Prostate gland (tissue), 2 donors: ENCODE measurements at regions not wholly inside any gene's neighbourhood (a gene's known extent, or its start where the extent isn't known, plus 50 kb on each side); places are given as distances from the start of the nearest gene placed in this dataset.

Source experiments
- DNase-seq: peaks from one replicate; pipeline ENCODE4 v3.0.0-alpha.2; 2019; ENCODE audit warnings: low spot score
- H3K27ac ChIP-seq, 2 donors: fragments of 200-600 bp; sonication (generic); 2 replicates each; pipeline ENCODE4 v1.5.1; 2017 to 2019
- H3K27me3 ChIP-seq: fragments of 200-600 bp; sonication (generic); replicated peaks from 2 replicates; pipeline ENCODE4 v1.5.1; 2019; ENCODE audit not compliant: insufficient read depth
- H3K36me3 ChIP-seq, 2 donors: fragments of 200-600 bp; sonication (generic); 1 replicate in 1 of 2; 2 replicates in 1 of 2; pipeline versions ENCODE4 v1.5.1 to v1.8.1; 2017 to 2019
- H3K4me1 ChIP-seq: fragments of 200-600 bp; sonication (generic); replicated peaks from 2 replicates; pipeline ENCODE4 v1.5.1; 2019
- H3K4me3 ChIP-seq, 2 donors: fragments of 200-600 bp; sonication (generic); 2 replicates each; pipeline ENCODE4 v1.5.1; 2017 to 2019
- H3K9me3 ChIP-seq: fragments of 200-600 bp; sonication (generic); 2 replicates; pipeline ENCODE4 v1.5.1; 2017
- POLR2A ChIP-seq: fragments of 450-650 bp; IDR thresholded peaks from one replicate; pipeline ENCODE4 v1.6.1; 2016; ENCODE audit warnings: antibody characterized with exemption, mild to moderate bottlenecking
- POLR2AphosphoS5 ChIP-seq: sonication (generic); formaldehyde crosslinking; IDR thresholded peaks from one replicate; pipeline ENCODE4 v1.6.1; 2017; ENCODE audit warnings: antibody characterized with exemption
- WGBS: methylation state at CpG from one replicate; pipeline ENCODE4 v1.1.5; 2018; 5-methylcytosine and 5-hydroxymethylcytosine counted together
- intact Hi-C: fragments of 100-400 bp; cut with DNase I; formaldehyde crosslinking; loops from one replicate; pipeline ENCODE4 v1.14.2; 2022
- TF ChIP-seq, protein P1 (sequence below), 4 experiments: fragments of 200-600 bp in 2 of 4; fragments of 450-650 bp in 2 of 4; sonication (generic) in 2 of 4; IDR thresholded peaks; 1 replicate in 3 of 4; 2 replicates in 1 of 4; pipeline ENCODE4 v1.5.1; 2016 to 2019; ENCODE audit warnings: antibody characterized with exemption in 4 of 4, mild to moderate bottlenecking in 2 of 4, moderate library complexity in 2 of 4

DNA sequence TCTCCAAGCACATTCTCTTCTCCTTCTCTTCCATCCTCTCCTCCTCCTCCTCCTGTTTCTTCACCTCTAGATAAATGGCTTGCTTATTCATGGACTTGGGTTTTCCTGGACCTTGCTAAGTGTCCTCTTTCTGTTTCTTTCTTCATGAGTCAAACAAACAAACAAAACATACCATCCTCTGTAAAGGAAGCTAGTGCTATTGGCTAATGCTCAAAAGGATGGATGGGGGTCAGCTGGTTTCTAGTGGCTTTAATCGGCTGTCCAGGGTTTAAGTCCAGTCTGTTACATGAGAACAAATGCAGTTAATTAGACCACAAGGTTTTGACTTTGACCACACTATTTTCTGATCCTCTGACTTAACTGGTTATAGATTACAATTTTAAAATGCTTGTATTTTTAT, 83.8 kb upstream of the TSPAN2 start:
- TF ChIP-seq, protein P1, sequence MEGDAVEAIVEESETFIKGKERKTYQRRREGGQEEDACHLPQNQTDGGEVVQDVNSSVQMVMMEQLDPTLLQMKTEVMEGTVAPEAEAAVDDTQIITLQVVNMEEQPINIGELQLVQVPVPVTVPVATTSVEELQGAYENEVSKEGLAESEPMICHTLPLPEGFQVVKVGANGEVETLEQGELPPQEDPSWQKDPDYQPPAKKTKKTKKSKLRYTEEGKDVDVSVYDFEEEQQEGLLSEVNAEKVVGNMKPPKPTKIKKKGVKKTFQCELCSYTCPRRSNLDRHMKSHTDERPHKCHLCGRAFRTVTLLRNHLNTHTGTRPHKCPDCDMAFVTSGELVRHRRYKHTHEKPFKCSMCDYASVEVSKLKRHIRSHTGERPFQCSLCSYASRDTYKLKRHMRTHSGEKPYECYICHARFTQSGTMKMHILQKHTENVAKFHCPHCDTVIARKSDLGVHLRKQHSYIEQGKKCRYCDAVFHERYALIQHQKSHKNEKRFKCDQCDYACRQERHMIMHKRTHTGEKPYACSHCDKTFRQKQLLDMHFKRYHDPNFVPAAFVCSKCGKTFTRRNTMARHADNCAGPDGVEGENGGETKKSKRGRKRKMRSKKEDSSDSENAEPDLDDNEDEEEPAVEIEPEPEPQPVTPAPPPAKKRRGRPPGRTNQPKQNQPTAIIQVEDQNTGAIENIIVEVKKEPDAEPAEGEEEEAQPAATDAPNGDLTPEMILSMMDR (IDR thresholded peaks at IDR 0.05), result no peak
- no peak for TF ChIP-seq POLR2A
- no peak for TF ChIP-seq POLR2AphosphoS5
- Histone ChIP-seq H3K27ac (no peak overlapping the region), H3K27me3 (no peaks in the 10 kb centered on the region), H3K4me3 (no peak overlapping the region), H3K4me1 (no peaks in the 10 kb centered on the region), H3K9me3 (no peaks in the 10 kb centered on the region), H3K36me3 (no peaks in the 10 kb centered on the region)
- 89% methylated on average over 1 of the region's 1 CpG for WGBS
- DNase-seq, result no peak
- intact Hi-C loops, result no loop called here

DNA sequence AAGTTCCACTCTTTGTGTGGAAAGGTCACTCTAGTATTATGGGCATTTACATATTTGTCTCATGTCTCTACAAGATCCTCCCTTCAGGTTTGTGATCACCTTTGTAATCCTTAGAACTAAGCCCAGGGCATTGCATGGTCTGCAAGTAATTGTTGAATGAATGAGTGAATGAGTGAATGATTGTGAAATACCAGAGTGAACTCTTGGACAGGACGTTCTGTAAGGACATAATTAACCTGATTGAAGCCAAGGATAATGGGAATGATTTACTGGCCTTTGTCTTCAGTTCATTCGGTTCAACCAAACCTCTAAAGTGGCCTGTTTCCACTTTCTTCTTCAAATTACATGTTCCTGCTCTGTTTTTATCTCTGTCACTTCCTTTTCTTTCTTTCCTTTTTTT, 83.0 kb upstream of the TSPAN2 start:
- Histone ChIP-seq H3K4me3 (no peak overlapping the region), H3K36me3 (no peaks in the 10 kb centered on the region), H3K27ac (no peak overlapping the region), H3K27me3 (no peaks in the 10 kb centered on the region), H3K4me1 (no peaks in the 10 kb centered on the region), H3K9me3 (no peaks in the 10 kb centered on the region)
- DNase-seq, result no peak
- intact Hi-C loops, result no loop called here
- WGBS, result 36% methylated on average over 2 of the region's 2 CpGs
- TF ChIP-seq, protein P1 (IDR thresholded peaks at IDR 0.05), result no peak
- TF ChIP-seq POLR2AphosphoS5 (no peak), POLR2A (no peak)

DNA sequence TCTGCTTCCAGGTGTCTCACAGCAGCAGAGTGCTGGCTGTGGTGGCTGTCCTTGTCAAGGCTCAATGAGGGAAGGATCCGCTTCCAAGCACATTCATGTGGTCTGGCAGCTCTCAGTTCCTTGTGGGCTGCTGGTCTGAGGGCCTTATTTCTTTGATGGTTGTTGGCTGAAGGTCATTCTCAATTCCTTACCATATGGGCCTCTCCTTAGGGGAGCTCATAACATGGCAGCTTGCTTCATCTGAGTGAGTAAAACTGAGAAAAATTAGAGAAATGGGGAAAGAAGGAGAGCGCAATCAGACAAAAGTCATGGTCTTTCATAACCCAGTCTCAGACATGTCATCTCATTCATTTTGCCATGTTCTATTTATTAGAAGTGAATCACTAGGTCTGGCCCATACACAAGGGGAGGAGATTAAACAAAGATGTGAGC, 81.7 kb upstream of the TSPAN2 start:
- Histone ChIP-seq H3K27ac (no peak overlapping the region), H3K9me3 (no peaks in the 10 kb centered on the region), H3K4me3 (no peak overlapping the region), H3K4me1 (no peaks in the 10 kb centered on the region), H3K27me3 (no peaks in the 10 kb centered on the region), H3K36me3 (no peaks in the 10 kb centered on the region)
- intact Hi-C loops, result no loop called here
- TF ChIP-seq, protein P1 (IDR thresholded peaks at IDR 0.05), result no peak
- TF ChIP-seq POLR2A, result no peak
- no peak for TF ChIP-seq POLR2AphosphoS5
- DNase-seq, result no peak
- WGBS, result 96% methylated on average over 2 of the region's 2 CpGs

DNA sequence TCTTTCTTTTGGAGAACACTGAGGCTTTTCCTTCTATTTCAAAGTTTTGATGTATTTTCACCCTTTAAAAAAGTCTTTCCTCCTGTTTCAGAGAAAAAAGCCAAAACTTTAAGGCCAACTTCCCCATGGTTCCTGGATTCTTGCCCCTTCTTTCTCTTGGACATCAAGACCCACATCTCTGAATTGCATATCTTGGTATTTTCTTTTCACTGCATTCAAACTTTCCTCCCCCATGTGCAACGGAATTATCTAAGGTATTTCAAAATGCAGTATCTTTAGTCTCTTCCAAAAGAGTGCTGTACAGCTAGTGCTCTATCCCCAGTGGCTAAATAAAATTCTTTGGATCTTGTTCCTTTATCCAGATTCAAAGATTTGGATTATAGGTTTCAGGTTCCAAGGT, 81.1 kb upstream of the TSPAN2 start:
- DNase-seq, result no peak
- intact Hi-C loops, result no loop called here
- TF ChIP-seq, protein P1 (IDR thresholded peaks at IDR 0.05), result no peak
- TF ChIP-seq POLR2AphosphoS5 (no peak), POLR2A (no peak)
- Histone ChIP-seq H3K9me3 (no peaks in the 10 kb centered on the region), H3K4me3 (no peak overlapping the region), H3K4me1 (no peaks in the 10 kb centered on the region), H3K36me3 (no peaks in the 10 kb centered on the region), H3K27me3 (no peaks in the 10 kb centered on the region), H3K27ac (no peak overlapping the region)
- 72% methylated on average over 1 of the region's 1 CpG for WGBS

DNA sequence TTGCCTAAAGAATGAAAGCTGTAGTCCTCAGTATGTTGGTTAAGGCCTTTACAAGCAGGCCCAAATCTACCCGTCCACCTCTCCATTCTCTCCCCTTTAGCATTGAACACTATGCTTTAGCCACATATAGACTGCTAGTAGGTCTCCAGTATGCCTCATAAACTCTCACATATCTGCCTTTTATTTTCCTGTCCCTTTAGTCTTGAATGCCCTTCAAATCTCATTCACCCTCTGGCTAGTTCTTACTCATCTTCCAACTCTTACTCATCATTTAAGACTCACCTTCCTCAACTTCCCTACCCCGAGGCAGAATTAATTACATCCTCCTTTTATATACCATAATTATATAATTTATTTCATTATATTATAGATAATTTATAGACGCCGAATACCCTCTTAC, 78.7 kb upstream of the TSPAN2 start:
- Histone ChIP-seq H3K4me1 (no peaks in the 10 kb centered on the region), H3K27me3 (no peaks in the 10 kb centered on the region), H3K27ac (no peak overlapping the region), H3K4me3 (no peak overlapping the region), H3K36me3 (no peaks in the 10 kb centered on the region), H3K9me3 (no peaks in the 10 kb centered on the region)
- 91% methylated on average over 4 of the region's 4 CpGs for WGBS
- no peak for DNase-seq
- TF ChIP-seq POLR2AphosphoS5 (no peak), POLR2A (no peak)
- TF ChIP-seq, protein P1 (IDR thresholded peaks at IDR 0.05), result no peak
- intact Hi-C loops, result no loop called here
